Esophagus muscularis mucosa (tissue), 4 donors: ENCODE measurements at regions not wholly inside any gene's neighbourhood (a gene's known extent, or its start where the extent isn't known, plus 50 kb on each side); places are given as distances from the start of the nearest gene placed in this dataset.

ENCODE experiments used
- DNase-seq: peaks from one replicate; pipeline ENCODE4 v3.0.0-alpha.2; 2017; ENCODE audit errors: extremely low spot score
- H3K27ac ChIP-seq, 4 donors: fragments of 200-600 bp; sonication (generic); replicated peaks in 1 of 4; 1 replicate in 3 of 4; 2 replicates in 1 of 4; pipeline ENCODE4 v1.5.1; 2016 to 2019; ENCODE audit warnings: mild to moderate bottlenecking in 1 of 4
- H3K27me3 ChIP-seq, 4 donors: fragments of 200-600 bp; sonication (generic); one replicate each; pipeline versions ENCODE4 v1.5.1 to v1.6.0; 2016 to 2019
- H3K36me3 ChIP-seq, 4 donors: fragments of 200-600 bp; sonication (generic); one replicate each; pipeline ENCODE4 v1.5.1; 2016 to 2019
- H3K4me1 ChIP-seq, 4 donors: fragments of 200-600 bp; sonication (generic); one replicate each; pipeline ENCODE4 v1.5.1; 2016 to 2019
- H3K4me3 ChIP-seq, 4 donors: fragments of 200-600 bp; sonication (generic); 1 replicate in 2 of 4; 2 replicates in 2 of 4; pipeline ENCODE4 v1.5.1; 2016 to 2019; ENCODE audit warnings: mild to moderate bottlenecking in 4 of 4, moderate library complexity in 1 of 4
- H3K9me3 ChIP-seq, 4 donors: fragments of 200-600 bp; sonication (generic); 1 replicate in 3 of 4; 2 replicates in 1 of 4; pipeline ENCODE4 v1.5.1; 2016 to 2019
- CTCF ChIP-seq, 3 experiments: fragments of 200-600 bp in 2 of 3; fragments of 450-650 bp in 1 of 3; sonication (generic) in 2 of 3; IDR thresholded peaks; one replicate each; pipeline ENCODE4 v1.5.1; 2017 to 2019; ENCODE audit warnings: antibody characterized with exemption in 3 of 3, mild to moderate bottlenecking in 2 of 3, moderate library complexity in 1 of 3
- EP300 ChIP-seq: sonication (generic); formaldehyde crosslinking; IDR thresholded peaks from one replicate; pipeline ENCODE4 v1.6.1; 2017; ENCODE audit warnings: antibody characterized with exemption
- POLR2A ChIP-seq: fragments of 450-650 bp; IDR thresholded peaks from one replicate; pipeline ENCODE4 v1.6.1; 2017; ENCODE audit warnings: antibody characterized with exemption, moderate library complexity, mild to moderate bottlenecking, low read depth
- POLR2AphosphoS5 ChIP-seq, 2 donors: sonication (generic); formaldehyde crosslinking; IDR thresholded peaks; one replicate each; pipeline ENCODE4 v1.6.1; 2017; ENCODE audit warnings: antibody characterized with exemption in 2 of 2
- WGBS: methylation state at CpG from one replicate; pipeline ENCODE4 v1.1.5; 2018; 5-methylcytosine and 5-hydroxymethylcytosine counted together
- intact Hi-C: fragments of 100-400 bp; cut with DNase I; formaldehyde crosslinking; loops from one replicate; pipeline ENCODE4 v1.15.1; 2023

GRCh38 chr11:96447208-96448110 lies 57.6 kb downstream of the JRKL start:
- Histone ChIP-seq H3K9me3 (no peaks in the 10 kb centered on the region), H3K4me3 (no peak overlapping the region), H3K27ac (no peak overlapping the region), H3K4me1 (peaks cover 0 to 3% (median 0%) of the 10 kb centered on the region in 4 donors), H3K27me3 (peaks cover 0 to 15% (median 0%) of the 10 kb centered on the region in 4 donors), H3K36me3 (no peaks in the 10 kb centered on the region)
- intact Hi-C loops, result no loop called here
- no peak for TF ChIP-seq POLR2AphosphoS5 (IDR thresholded peaks at IDR 0.05)
- no peak for TF ChIP-seq EP300
- TF ChIP-seq POLR2A, result no peak
- no peak for TF ChIP-seq CTCF (IDR thresholded peaks at IDR 0.05)
- DNase-seq, result no peak
- 75% methylated on average over 11 of the region's 11 CpGs for WGBS

- Histone ChIP-seq H3K4me1 (peaks cover 0 to 3% (median 0%) of the 10 kb centered on the region in 4 donors), H3K27ac (no peak overlapping the region), H3K27me3 (peaks cover 0 to 15% (median 0%) of the 10 kb centered on the region in 4 donors), H3K36me3 (no peaks in the 10 kb centered on the region), H3K4me3 (no peak overlapping the region), H3K9me3 (no peaks in the 10 kb centered on the region)
- WGBS, result 74% methylated on average over 3 of the region's 3 CpGs
- TF ChIP-seq EP300 (no peak), POLR2AphosphoS5 (IDR thresholded peaks at IDR 0.05) (no peak), POLR2A (no peak), CTCF (IDR thresholded peaks at IDR 0.05) (no peak)
- intact Hi-C loops, result no loop called here
- DNase-seq, result no peak
Observed at GRCh38 chr11:96448225-96448624, 58.4 kb downstream of the JRKL start.

GRCh38 chr11:96456111-96456510 lies 66.3 kb downstream of the JRKL start:
- peaks cover 0 to 5% (median 0%) of the 10 kb centered on the region in 4 donors for H3K27me3 ChIP-seq
- H3K27ac ChIP-seq, result no peak overlapping the region

GRCh38 chr11:96459751-96460150 lies 69.9 kb downstream of the JRKL start:
- Histone ChIP-seq H3K36me3 (no peaks in the 10 kb centered on the region), H3K4me3 (no peak overlapping the region), H3K27me3 (peaks cover 0 to 5% (median 0%) of the 10 kb centered on the region in 4 donors), H3K9me3 (peaks cover 0 to 9% (median 2%) of the 10 kb centered on the region in 4 donors), H3K27ac (no peak overlapping the region), H3K4me1 (peaks cover 4 to 10% (median 7%) of the 10 kb centered on the region in 4 donors)
- TF ChIP-seq CTCF (IDR thresholded peaks at IDR 0.05), result no peak
- TF ChIP-seq EP300, result no peak
- TF ChIP-seq POLR2AphosphoS5 (IDR thresholded peaks at IDR 0.05), result no peak
- no peak for TF ChIP-seq POLR2A
- DNase-seq, result no peak
- WGBS, result 60% methylated on average over 3 of the region's 3 CpGs
- intact Hi-C loops, result no loop called here

More at GRCh38 chr11:96456111-96456510, 66.3 kb downstream of the JRKL start:
- no peak for DNase-seq
- Histone ChIP-seq H3K9me3 (peaks cover 0 to 9% (median 2%) of the 10 kb centered on the region in 4 donors), H3K4me1 (no peaks in the 10 kb centered on the region), H3K4me3 (no peak overlapping the region), H3K36me3 (no peaks in the 10 kb centered on the region)
- TF ChIP-seq EP300, result no peak
- TF ChIP-seq POLR2A, result no peak
- no peak for TF ChIP-seq POLR2AphosphoS5 (IDR thresholded peaks at IDR 0.05)
- TF ChIP-seq CTCF (IDR thresholded peaks at IDR 0.05), result no peak
- intact Hi-C loops, result no loop called here
